Tibial nerve (tissue), 4 donors: ENCODE measurements at regions not wholly inside any gene's neighbourhood (a gene's known extent, or its start where the extent isn't known, plus 50 kb on each side); places are given as distances from the start of the nearest gene placed in this dataset. TPM values are rescaled to one million over a fixed set of nuclear protein-coding genes. Genes with fewer than 3 reads are reported as not detected.

Experiments
- DNase-seq, 2 donors: peaks; one replicate each; pipeline ENCODE4 v3.0.0-alpha.2; 2019; ENCODE audit warnings: low spot score in 2 of 2
- H3K27ac ChIP-seq, 4 donors: fragments of 200-600 bp; sonication (generic) in 3 of 4; one replicate each; pipeline ENCODE4 v1.5.1; 2017 to 2019; ENCODE audit warnings: mild to moderate bottlenecking in 1 of 4
- H3K27me3 ChIP-seq, 2 donors: fragments of 200-600 bp; sonication (generic) in 1 of 2; one replicate each; pipeline versions ENCODE4 v1.5.1 to v1.6.0; 2017 to 2019
- H3K36me3 ChIP-seq, 3 donors: fragments of 200-600 bp; sonication (generic); one replicate each; pipeline ENCODE4 v1.5.1; 2018 to 2019
- H3K4me1 ChIP-seq, 4 donors: fragments of 200-600 bp; sonication (generic) in 3 of 4; one replicate each; pipeline ENCODE4 v1.5.1; 2017 to 2019
- H3K4me3 ChIP-seq, 4 donors: fragments of 200-600 bp; sonication (generic) in 3 of 4; one replicate each; pipeline ENCODE4 v1.5.1; 2017 to 2019; ENCODE audit warnings: mild to moderate bottlenecking in 1 of 4, moderate library complexity in 1 of 4
- H3K9me3 ChIP-seq, 4 donors: fragments of 200-600 bp; sonication (generic) in 3 of 4; one replicate each; pipeline ENCODE4 v1.5.1; 2017 to 2019
- CTCF ChIP-seq, 5 experiments: fragments of 200-600 bp in 3 of 5; fragments of 450-650 bp in 2 of 5; sonication (generic) in 3 of 5; IDR thresholded peaks; one replicate each; pipeline ENCODE4 v1.5.1; 2016 to 2019; ENCODE audit warnings: antibody characterized with exemption in 5 of 5, mild to moderate bottlenecking in 3 of 5, moderate library complexity in 2 of 5
- EP300 ChIP-seq, 2 donors: sonication (generic); formaldehyde crosslinking; IDR thresholded peaks; one replicate each; pipeline ENCODE4 v1.6.1; 2017; ENCODE audit warnings: antibody characterized with exemption in 2 of 2, mild to moderate bottlenecking in 1 of 2
- POLR2A ChIP-seq, 2 donors: fragments of 450-650 bp; IDR thresholded peaks; one replicate each; pipeline ENCODE4 v1.6.1; 2017; ENCODE audit warnings: antibody characterized with exemption in 2 of 2, mild to moderate bottlenecking in 2 of 2, moderate library complexity in 2 of 2
- WGBS, 2 donors: methylation state at CpG; one replicate each; pipeline ENCODE4 v1.1.5; 2018; 5-methylcytosine and 5-hydroxymethylcytosine counted together
- small RNA-seq: library from RNA; depleted of rRNA; stranded (forward); fragments of <200 nt; gene quantifications from one replicate; pipeline ENCODE3, GENCODE V24; 2016

- Histone ChIP-seq H3K4me1 (no peaks in the 10 kb centered on the region), H3K4me3 (no peak overlapping the region), H3K27ac (no peak overlapping the region), H3K27me3 (no peaks in the 10 kb centered on the region), H3K9me3 (peaks cover 0 to 13% (median 0%) of the 10 kb centered on the region in 4 donors), H3K36me3 (no peaks in the 10 kb centered on the region)
- DNase-seq = no peak
- 87 to 91% methylated on average over 5 of the region's 5 CpGs for WGBS, 2 donors
- TF ChIP-seq CTCF (IDR thresholded peaks at IDR 0.05) = no peak
- no peak for TF ChIP-seq EP300 (IDR thresholded peaks at IDR 0.05)
- no peak for TF ChIP-seq POLR2A (IDR thresholded peaks at IDR 0.05)
Observed at GRCh38 chr12:107632246-107632645, 53.4 kb upstream of the PWP1 start.

- DNase-seq = no peak
- WGBS, 2 donors = 57 to 61% methylated on average over 10 of the region's 10 CpGs
- no peaks in the 10 kb centered on the region for H3K4me1 ChIP-seq
- no peaks in the 10 kb centered on the region for H3K36me3 ChIP-seq
- H3K4me3 ChIP-seq = no peak overlapping the region
- no peaks in the 10 kb centered on the region for H3K27me3 ChIP-seq
- H3K9me3 ChIP-seq = peaks cover 0 to 13% (median 0%) of the 10 kb centered on the region in 4 donors
- no peak overlapping the region for H3K27ac ChIP-seq
- TF ChIP-seq EP300 (IDR thresholded peaks at IDR 0.05) = no peak
- TF ChIP-seq POLR2A (IDR thresholded peaks at IDR 0.05) = no peak
- no peak for TF ChIP-seq CTCF (IDR thresholded peaks at IDR 0.05)
Observed at GRCh38 chr12:107634530-107634929, 51.1 kb upstream of the PWP1 start.

GRCh38 chr12:107635139-107635538 is 50.5 kb upstream of the PWP1 start:
- Histone ChIP-seq H3K27ac (no peak overlapping the region), H3K4me1 (no peaks in the 10 kb centered on the region), H3K36me3 (no peaks in the 10 kb centered on the region), H3K9me3 (peaks cover 0 to 13% (median 0%) of the 10 kb centered on the region in 4 donors), H3K27me3 (no peaks in the 10 kb centered on the region), H3K4me3 (no peak overlapping the region)
- 48 to 54% methylated on average over 8 of the region's 8 CpGs for WGBS, 2 donors
- DNase-seq = no peak
- TF ChIP-seq CTCF (IDR thresholded peaks at IDR 0.05) (no peak), POLR2A (IDR thresholded peaks at IDR 0.05) (no peak)

Small RNAs in the stretch of these regions (small RNA-seq; reads per million reads assigned to genes)
- gene RF00284 = not detected
- gene RNA5SP371 = not detected
